WERI-Rb-1 (cell line): ENCODE measurements at regions not wholly inside any gene's neighbourhood (a gene's known extent, or its start where the extent isn't known, plus 50 kb on each side); places are given as distances from the start of the nearest gene placed in this dataset.
"Not testable (repeated sequence)": the region's sequence is repeated elsewhere in the genome, so short reads cannot be mapped to it uniquely, and the experiment has no call there.

Experiments used
- DNase-seq: peaks from one replicate; pipeline ENCODE4 v3.0.0-alpha.2; 2020
- H3K27ac ChIP-seq: fragments of 250-450 bp; sonication (Bioruptor Pico); 2 replicates; pipeline ENCODE4 v1.5.1; 2020; ENCODE audit warnings: mild to moderate bottlenecking, moderate library complexity
- H3K27me3 ChIP-seq: fragments of 250-450 bp; sonication (Bioruptor Pico); 2 replicates; pipeline ENCODE4 v1.5.1; 2021; ENCODE audit warnings: mild to moderate bottlenecking, low read depth, moderate library complexity; ENCODE audit not compliant: insufficient read depth, severe bottlenecking
- H3K36me3 ChIP-seq: fragments of 250-450 bp; sonication (Bioruptor Pico); 2 replicates; pipeline ENCODE4 v1.5.1; 2020; ENCODE audit warnings: mild to moderate bottlenecking, moderate library complexity
- H3K4me3 ChIP-seq: 2 replicates; pipeline ENCODE4 v1.5.1; 2011; ENCODE audit warnings: low read depth, mild to moderate bottlenecking, control low read depth, low read length
- H3K9me3 ChIP-seq: fragments of 250-450 bp; sonication (Bioruptor Pico); 2 replicates; pipeline ENCODE4 v1.5.1; 2021; ENCODE audit warnings: mild to moderate bottlenecking, moderate library complexity; ENCODE audit not compliant: severe bottlenecking
- CTCF ChIP-seq: IDR thresholded peaks from 2 replicates; pipeline ENCODE4 v1.5.1; 2011; ENCODE audit warnings: low read depth, mild to moderate bottlenecking, control low read depth, inconsistent platforms, low read length

GRCh38 chr3:144877356-144877755 is 905.7 kb downstream of the DIPK2A start:
- no peak for TF ChIP-seq CTCF
- H3K4me3 ChIP-seq = no peak overlapping the region

GRCh38 chr3:144879701-144880100 is 908.1 kb downstream of the DIPK2A start:
- DNase-seq = no peak
- H3K27me3 ChIP-seq = no peaks in the 10 kb centered on the region
- no peak for TF ChIP-seq CTCF
- H3K27ac ChIP-seq = no peak overlapping the region
- no peaks in the 10 kb centered on the region for H3K9me3 ChIP-seq
- H3K4me3 ChIP-seq = no peak overlapping the region
- H3K36me3 ChIP-seq = no peaks in the 10 kb centered on the region

More at GRCh38 chr3:144877356-144877755, 905.7 kb downstream of the DIPK2A start:
- Histone ChIP-seq H3K9me3 (no peaks in the 10 kb centered on the region), H3K36me3 (no peaks in the 10 kb centered on the region), H3K27ac (no peak overlapping the region), H3K27me3 (no peaks in the 10 kb centered on the region)
- DNase-seq = no peak

- no peak for TF ChIP-seq CTCF
- Histone ChIP-seq H3K4me3 (no peak overlapping the region), H3K36me3 (no peaks in the 10 kb centered on the region), H3K9me3 (no peaks in the 10 kb centered on the region), H3K27me3 (no peaks in the 10 kb centered on the region), H3K27ac (no peak overlapping the region)
- DNase-seq = no peak
Observed at GRCh38 chr3:144893980-144894379, 922.4 kb downstream of the DIPK2A start.

DNA sequence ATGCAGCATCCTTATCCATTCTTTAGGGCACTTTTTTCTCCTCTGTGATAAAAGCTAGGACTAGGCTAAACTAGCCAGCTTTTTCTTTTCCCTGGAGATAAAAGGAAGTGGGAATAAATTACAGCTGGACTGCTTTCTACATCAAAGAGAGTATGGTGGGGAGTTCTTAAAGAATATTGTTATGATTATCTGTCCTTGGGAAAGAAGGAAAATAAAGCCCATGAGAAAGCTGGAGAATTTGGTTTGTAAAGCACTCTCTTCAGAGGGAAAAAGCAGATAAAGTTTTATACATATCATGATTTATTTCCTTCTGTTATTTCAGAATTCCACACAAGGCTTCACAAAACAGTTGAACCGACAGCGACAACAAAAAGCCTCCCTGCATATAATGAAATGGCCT is 923.0 kb downstream of the DIPK2A start:
- DNase-seq = no peak
- TF ChIP-seq CTCF = no peak
- H3K36me3 ChIP-seq = no peaks in the 10 kb centered on the region
- H3K27ac ChIP-seq = no peak overlapping the region
- no peak overlapping the region for H3K4me3 ChIP-seq
- no peaks in the 10 kb centered on the region for H3K27me3 ChIP-seq
- H3K9me3 ChIP-seq = no peaks in the 10 kb centered on the region

DNA sequence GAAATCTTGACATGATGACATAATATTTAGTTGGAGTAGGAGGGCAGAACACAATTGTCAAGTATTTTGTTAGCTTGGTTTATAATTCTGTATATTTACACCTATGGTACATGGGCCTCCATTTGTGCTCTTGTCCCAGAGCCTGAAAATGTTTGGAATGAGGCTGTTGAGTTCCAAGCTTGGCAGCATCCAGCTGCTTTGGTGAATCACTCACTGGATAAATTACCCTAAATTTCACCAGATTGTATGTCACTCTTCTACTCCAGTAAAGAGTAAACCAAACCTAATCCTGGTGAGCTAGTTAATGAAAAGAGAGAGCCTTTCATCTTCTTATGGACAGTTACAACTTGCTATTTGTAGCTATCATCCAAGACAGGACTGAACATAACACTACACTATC is 928.7 kb downstream of the DIPK2A start:
- H3K9me3 ChIP-seq = no peaks in the 10 kb centered on the region
- no peaks in the 10 kb centered on the region for H3K27me3 ChIP-seq
- H3K4me3 ChIP-seq = no peak overlapping the region
- no peak for DNase-seq
- H3K36me3 ChIP-seq = no peaks in the 10 kb centered on the region
- no peak overlapping the region for H3K27ac ChIP-seq
- no peak for TF ChIP-seq CTCF

DNA sequence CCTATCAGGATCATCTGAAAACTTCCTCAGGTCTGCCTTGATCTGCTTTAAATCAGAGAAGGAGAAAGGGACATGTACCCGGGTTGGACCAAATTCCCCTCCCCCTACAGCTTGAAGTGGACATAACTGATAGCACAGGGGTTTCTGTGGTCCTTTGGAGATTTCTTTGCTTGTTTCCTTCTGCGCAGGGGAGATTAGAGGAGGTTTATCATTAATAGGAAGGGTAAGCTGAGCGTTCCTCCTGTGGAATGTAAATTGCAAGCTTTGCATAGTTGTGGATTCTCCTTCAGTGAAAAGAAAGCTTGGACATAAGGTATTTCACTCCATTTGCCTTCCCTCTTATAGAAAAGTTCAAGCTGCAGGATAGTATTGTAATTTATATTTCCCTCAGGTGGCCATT is 936.0 kb downstream of the DIPK2A start:
- H3K36me3 ChIP-seq, DNase-seq, H3K9me3 ChIP-seq, H3K27ac ChIP-seq, H3K4me3 ChIP-seq, H3K27me3 ChIP-seq: not testable (repeated sequence)
